HepG2 (cell line): ENCODE measurements at regions not wholly inside any gene's neighbourhood (a gene's known extent, or its start where the extent isn't known, plus 50 kb on each side); places are given as distances from the start of the nearest gene placed in this dataset.
A peak's percentile ranks its signal among the peaks of the same experiment; 100 is the strongest.

Experiments used
- ATAC-seq: fragments of 200-7000 bp; cut with Tn5 transposase; 3 replicates; pipeline ENCODE4 v1.9.1; 2020; ENCODE audit warnings: mild to moderate bottlenecking, moderate library complexity
- BruUV-seq: library from RNA; stranded (reverse); fragments of 400-500 nt; replicated peaks from 2 replicates; lab custom pipeline; 2021; lab: Mats Ljungman, UMichigan
- CTCF ChIA-PET: fragments of 300-600 bp; formaldehyde crosslinking; extraction: SDS; loops from one replicate; lab custom pipeline; 2021; ENCODE audit warnings: low total read pairs, inconsistent platforms, low intra/inter-chr PET ratio; lab: Yijun Ruan, JAX
- POLR2A ChIA-PET: fragments of 350-600 bp; sonication (Branson Sonifier 250); formaldehyde crosslinking; loops from one replicate; lab custom pipeline; 2020; ENCODE audit warnings: antibody characterized with exemption, inconsistent platforms; lab: Yijun Ruan, JAX
- DNase-seq: peaks from one replicate; pipeline ENCODE4 v3.0.0-alpha.2; 2015; ENCODE audit warnings: low spot score
- FAIRE-seq: peaks from 3 replicates; lab custom pipeline; 2011; peaks lifted over from hg19 to GRCh38; lab: Jason Lieb, UNC
- H2AFZ ChIP-seq: one replicate; pipeline ENCODE4 v1.6.1; 2011; ENCODE audit warnings: low read length, inconsistent platforms
- H3K27ac ChIP-seq: fragments of 300-600 bp; 3 replicates; pipeline ENCODE4 v1.8.0; 2011; ENCODE audit warnings: mixed run types, mild to moderate bottlenecking, mixed read lengths, low read length, inconsistent platforms; ENCODE audit not compliant: insufficient read depth; ENCODE audit errors: extremely low read length
- H3K27me3 ChIP-seq, 2 experiments: fragments of 200-600 bp in 1 of 2; 2 replicates in 1 of 2; 3 replicates in 1 of 2; pipeline versions ENCODE4 v1.6.0 to v1.8.0; 2011; ENCODE audit warnings: low read length in 2 of 2, mild to moderate bottlenecking in 2 of 2, moderate library complexity in 2 of 2, inconsistent platforms in 1 of 2; ENCODE audit not compliant: insufficient read depth in 2 of 2, control insufficient read depth in 1 of 2
- H3K36me3 ChIP-seq, 2 experiments: fragments of 200-600 bp in 1 of 2; replicated peaks in 1 of 2; 2 replicates in 1 of 2; 3 replicates in 1 of 2; pipeline versions ENCODE4 v1.5.1 to v1.8.0; 2011; ENCODE audit warnings: low read length in 2 of 2, inconsistent platforms in 1 of 2; ENCODE audit not compliant: insufficient read depth in 2 of 2, control insufficient read depth in 1 of 2
- H3K4me1 ChIP-seq: 2 replicates; pipeline ENCODE4 v1.5.1; 2012; ENCODE audit warnings: low read length, inconsistent platforms; ENCODE audit not compliant: insufficient read depth
- H3K4me2 ChIP-seq: 2 replicates; pipeline ENCODE4 v1.6.0; 2011; ENCODE audit warnings: low read depth, low read length, inconsistent platforms
- H3K4me3 ChIP-seq, 3 experiments: fragments of 200-600 bp in 1 of 3; sonication (generic), shearing (Covaris generic) in 1 of 3; replicated peaks in 1 of 3; 2 replicates each; pipeline ENCODE4 v1.5.1; 2011 to 2016; ENCODE audit warnings: low read length in 3 of 3, inconsistent platforms in 2 of 3, low read depth in 2 of 3, mild to moderate bottlenecking in 2 of 3, control low read depth in 1 of 3, mixed read lengths in 1 of 3; ENCODE audit not compliant: insufficient read depth in 1 of 3
- H3K79me2 ChIP-seq: one replicate; pipeline ENCODE4 v1.6.1; 2011; ENCODE audit warnings: low read length, inconsistent platforms; ENCODE audit not compliant: insufficient read depth
- H3K9ac ChIP-seq: 2 replicates; pipeline ENCODE4 v1.6.0; 2011; ENCODE audit warnings: mild to moderate bottlenecking, low read depth, low read length, inconsistent platforms; ENCODE audit not compliant: insufficient read depth
- H3K9me3 ChIP-seq: 2 replicates; pipeline ENCODE4 v1.5.1; 2012; ENCODE audit warnings: mild to moderate bottlenecking, low read length
- H4K20me1 ChIP-seq: 2 replicates; pipeline ENCODE4 v1.6.0; 2011; ENCODE audit warnings: inconsistent platforms, mild to moderate bottlenecking, low read length, moderate library complexity; ENCODE audit not compliant: insufficient read depth
- HNF4G ChIP-seq, 2 experiments: sonication (generic) in 1 of 2; formaldehyde crosslinking in 1 of 2; IDR thresholded peaks; 2 replicates each; pipeline versions ENCODE4 v1.4.0 to v1.6.1; 2011 to 2020; ENCODE audit warnings: borderline replicate concordance in 2 of 2, low read depth in 2 of 2, mild to moderate bottlenecking in 2 of 2, low read length in 1 of 2, missing genetic modification reagents in 1 of 2, moderate library complexity in 1 of 2
- NFYC ChIP-seq: IDR thresholded peaks from 2 replicates; pipeline ENCODE4 v1.6.1; 2016; ENCODE audit warnings: missing genetic modification reagents, missing compliant biosample characterization
- SOX5 ChIP-seq: IDR thresholded peaks from 2 replicates; pipeline ENCODE4 v1.6.1; 2016; ENCODE audit warnings: borderline replicate concordance
- STAG1 ChIP-seq: sonication (generic); formaldehyde crosslinking; IDR thresholded peaks from 2 replicates; pipeline ENCODE4 v1.4.0; 2020; ENCODE audit warnings: missing genetic modification reagents
- ZBTB1 ChIP-seq: sonication (generic); formaldehyde crosslinking; IDR thresholded peaks from 2 replicates; pipeline ENCODE4 v1.4.0; 2020; ENCODE audit warnings: missing genetic modification reagents, borderline replicate concordance
- ZFX ChIP-seq: sonication (generic); formaldehyde crosslinking; IDR thresholded peaks from 2 replicates; pipeline ENCODE4 v1.4.0; 2020; ENCODE audit warnings: mild to moderate bottlenecking, low read depth, missing genetic modification reagents, moderate library complexity
- ZNF441 ChIP-seq: sonication (generic); formaldehyde crosslinking; IDR thresholded peaks from 2 replicates; pipeline ENCODE4 v1.7.0; 2021; ENCODE audit warnings: missing genetic modification reagents, borderline replicate concordance
- ZNF790 ChIP-seq: sonication (generic); formaldehyde crosslinking; IDR thresholded peaks from 2 replicates; pipeline ENCODE4 v1.8.0; 2022; ENCODE audit warnings: missing genetic modification reagents, mild to moderate bottlenecking, borderline replicate concordance
- ZNF841 ChIP-seq: sonication (generic); formaldehyde crosslinking; IDR thresholded peaks from 2 replicates; pipeline ENCODE4 v1.8.1; 2023; ENCODE audit warnings: missing genetic modification reagents, borderline replicate concordance
- in situ Hi-C: cut with HindIII; loops from 2 replicates; pipeline ENCODE4 v1.10.0; 2017; ENCODE audit warnings: low pct_unique_long_range_greater_than_20kb; ENCODE audit not compliant: extremely low pct_ligation_motif_present
- intact Hi-C: fragments of 100-400 bp; cut with micrococcal nuclease; formaldehyde crosslinking; loops from one replicate; pipeline ENCODE4 v1.10.0; 2022; ENCODE audit not compliant: unreplicated experiment
- TF ChIP-seq, protein P1 (sequence below): IDR thresholded peaks from 2 replicates; pipeline ENCODE4 v1.6.1; 2016
- TF ChIP-seq, protein P2 (sequence below): sonication (generic); formaldehyde crosslinking; IDR thresholded peaks from 2 replicates; pipeline ENCODE4 v1.4.0; 2020; ENCODE audit warnings: missing genetic modification reagents, low read depth, mild to moderate bottlenecking, borderline replicate concordance
- TF ChIP-seq, protein P3 (sequence below): sonication (generic); formaldehyde crosslinking; IDR thresholded peaks from 2 replicates; pipeline ENCODE4 v1.5.0; 2020; ENCODE audit warnings: mild to moderate bottlenecking, missing genetic modification reagents, borderline replicate concordance
- TF ChIP-seq, protein P4 (sequence below): sonication (generic); formaldehyde crosslinking; IDR thresholded peaks from 2 replicates; pipeline ENCODE4 v1.5.0; 2020; ENCODE audit warnings: mild to moderate bottlenecking, missing genetic modification reagents, moderate library complexity

- Histone ChIP-seq H3K36me3 (no peaks in the 10 kb centered on the region), H3K27me3 (no peaks in the 10 kb centered on the region), H2AFZ (no peak overlapping the region), H4K20me1 (no peaks in the 10 kb centered on the region), H3K4me2 (no peak overlapping the region), H3K9ac (no peak overlapping the region), H3K9me3 (peaks cover 10% of the 10 kb centered on the region), H3K4me3 (no peak overlapping the region), H3K27ac (no peak overlapping the region), H3K79me2 (no peaks in the 10 kb centered on the region), H3K4me1 (no peaks in the 10 kb centered on the region)
- intact Hi-C loops = no loop called here
- TF ChIP-seq ZBTB1 (CRISPR knock-in tag) (no peak), STAG1 (CRISPR knock-in tag) (peak; percentile 19), SOX5 (no peak), ZNF441 (CRISPR knock-in tag) (no peak), NFYC (no peak), ZFX (CRISPR knock-in tag) (no peak), ZNF841 (CRISPR knock-in tag) (no peak), HNF4G (IDR thresholded peaks at IDR 0.05; ENCODE audit: borderline replicate concordance, low read depth, low read length) (no peak), HNF4G (CRISPR knock-in tag; IDR thresholded peaks at IDR 0.05; ENCODE audit: borderline replicate concordance, low read depth) (no peak), ZNF790 (CRISPR knock-in tag) (no peak)
- TF ChIP-seq, protein P1, sequence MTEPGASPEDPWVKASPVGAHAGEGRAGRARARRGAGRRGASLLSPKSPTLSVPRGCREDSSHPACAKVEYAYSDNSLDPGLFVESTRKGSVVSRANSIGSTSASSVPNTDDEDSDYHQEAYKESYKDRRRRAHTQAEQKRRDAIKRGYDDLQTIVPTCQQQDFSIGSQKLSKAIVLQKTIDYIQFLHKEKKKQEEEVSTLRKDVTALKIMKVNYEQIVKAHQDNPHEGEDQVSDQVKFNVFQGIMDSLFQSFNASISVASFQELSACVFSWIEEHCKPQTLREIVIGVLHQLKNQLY (CRISPR knock-in tag) = no peak
- TF ChIP-seq, protein P2, sequence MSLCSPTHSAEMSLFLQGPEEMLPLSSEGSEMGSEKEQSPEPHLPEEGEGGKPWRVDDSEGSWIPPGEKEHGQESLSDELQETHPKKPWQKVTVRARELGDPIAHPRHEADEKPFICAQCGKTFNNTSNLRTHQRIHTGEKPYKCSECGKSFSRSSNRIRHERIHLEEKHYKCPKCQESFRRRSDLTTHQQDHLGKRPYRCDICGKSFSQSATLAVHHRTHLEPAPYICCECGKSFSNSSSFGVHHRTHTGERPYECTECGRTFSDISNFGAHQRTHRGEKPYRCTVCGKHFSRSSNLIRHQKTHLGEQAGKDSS (CRISPR knock-in tag) = no peak
- TF ChIP-seq, protein P3, sequence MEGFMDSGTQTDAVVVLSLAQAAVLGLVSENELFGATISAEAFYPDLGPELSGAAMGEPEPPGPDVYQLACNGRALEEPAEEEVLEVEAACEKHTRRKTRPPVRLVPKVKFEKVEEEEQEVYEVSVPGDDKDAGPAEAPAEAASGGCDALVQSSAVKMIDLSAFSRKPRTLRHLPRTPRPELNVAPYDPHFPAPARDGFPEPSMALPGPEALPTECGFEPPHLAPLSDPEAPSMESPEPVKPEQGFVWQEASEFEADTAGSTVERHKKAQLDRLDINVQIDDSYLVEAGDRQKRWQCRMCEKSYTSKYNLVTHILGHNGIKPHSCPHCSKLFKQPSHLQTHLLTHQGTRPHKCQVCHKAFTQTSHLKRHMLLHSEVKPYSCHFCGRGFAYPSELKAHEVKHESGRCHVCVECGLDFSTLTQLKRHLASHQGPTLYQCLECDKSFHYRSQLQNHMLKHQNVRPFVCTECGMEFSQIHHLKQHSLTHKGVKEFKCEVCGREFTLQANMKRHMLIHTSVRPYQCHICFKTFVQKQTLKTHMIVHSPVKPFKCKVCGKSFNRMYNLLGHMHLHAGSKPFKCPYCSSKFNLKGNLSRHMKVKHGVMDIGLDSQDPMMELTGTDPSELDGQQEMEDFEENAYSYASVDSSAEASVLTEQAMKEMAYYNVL = no peak
- TF ChIP-seq, protein P4, sequence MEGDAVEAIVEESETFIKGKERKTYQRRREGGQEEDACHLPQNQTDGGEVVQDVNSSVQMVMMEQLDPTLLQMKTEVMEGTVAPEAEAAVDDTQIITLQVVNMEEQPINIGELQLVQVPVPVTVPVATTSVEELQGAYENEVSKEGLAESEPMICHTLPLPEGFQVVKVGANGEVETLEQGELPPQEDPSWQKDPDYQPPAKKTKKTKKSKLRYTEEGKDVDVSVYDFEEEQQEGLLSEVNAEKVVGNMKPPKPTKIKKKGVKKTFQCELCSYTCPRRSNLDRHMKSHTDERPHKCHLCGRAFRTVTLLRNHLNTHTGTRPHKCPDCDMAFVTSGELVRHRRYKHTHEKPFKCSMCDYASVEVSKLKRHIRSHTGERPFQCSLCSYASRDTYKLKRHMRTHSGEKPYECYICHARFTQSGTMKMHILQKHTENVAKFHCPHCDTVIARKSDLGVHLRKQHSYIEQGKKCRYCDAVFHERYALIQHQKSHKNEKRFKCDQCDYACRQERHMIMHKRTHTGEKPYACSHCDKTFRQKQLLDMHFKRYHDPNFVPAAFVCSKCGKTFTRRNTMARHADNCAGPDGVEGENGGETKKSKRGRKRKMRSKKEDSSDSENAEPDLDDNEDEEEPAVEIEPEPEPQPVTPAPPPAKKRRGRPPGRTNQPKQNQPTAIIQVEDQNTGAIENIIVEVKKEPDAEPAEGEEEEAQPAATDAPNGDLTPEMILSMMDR = peak; percentile 36
- FAIRE-seq (no peak), ATAC-seq (no peak), DNase-seq (peak; percentile 13)
- CTCF ChIA-PET = no interaction called here
- in situ Hi-C loops = no loop called here
- BruUV-seq = no TSS peak
- POLR2A ChIA-PET = no interaction called here
These were observed 114.1 kb upstream of the DNAJC19 start for GRCh38 chr3:181103605-181104004.
